Upper lobe of left lung (tissue), 6 donors: ENCODE measurements at regions not wholly inside any gene's neighbourhood (a gene's known extent, or its start where the extent isn't known, plus 50 kb on each side); places are given as distances from the start of the nearest gene placed in this dataset.
"Not testable (repeated sequence)": the region's sequence is repeated elsewhere in the genome, so short reads cannot be mapped to it uniquely, and the experiment has no call there.

ENCODE experiments used
- ATAC-seq, 2 donors: fragments of 200-7000 bp; cut with Tn5 transposase; one replicate each; pipeline ENCODE4 v1.9.1; 2022; ENCODE audit warnings: mild to moderate bottlenecking in 2 of 2, moderate library complexity in 2 of 2; ENCODE audit not compliant: low FRiP score in 2 of 2
- DNase-seq, 2 donors: peaks; one replicate each; pipeline ENCODE4 v3.0.0-alpha.2; 2019 to 2020
- H3K27ac ChIP-seq, 4 donors: fragments of 200-600 bp; sonication (generic); one replicate each; pipeline ENCODE4 v1.5.1; 2016 to 2019
- H3K27me3 ChIP-seq, 4 donors: fragments of 200-600 bp; sonication (generic); one replicate each; pipeline ENCODE4 v1.5.1; 2017 to 2019
- H3K36me3 ChIP-seq, 4 donors: fragments of 200-600 bp; sonication (generic); one replicate each; pipeline ENCODE4 v1.5.1; 2016 to 2019
- H3K4me1 ChIP-seq, 4 donors: fragments of 200-600 bp; sonication (generic); one replicate each; pipeline ENCODE4 v1.5.1; 2018 to 2019
- H3K4me3 ChIP-seq, 4 donors: fragments of 200-600 bp; sonication (generic); one replicate each; pipeline ENCODE4 v1.5.1; 2017 to 2019; ENCODE audit warnings: mild to moderate bottlenecking in 2 of 4, moderate library complexity in 1 of 4
- H3K9me3 ChIP-seq, 4 donors: fragments of 200-600 bp; sonication (generic); one replicate each; pipeline ENCODE4 v1.5.1; 2018 to 2019
- EP300 ChIP-seq, 4 donors: sonication (generic); formaldehyde crosslinking; IDR thresholded peaks; one replicate each; pipeline ENCODE4 v1.5.1; 2017; ENCODE audit warnings: antibody characterized with exemption in 4 of 4, control low read depth in 2 of 4
- POLR2A ChIP-seq, 4 donors: fragments of 450-650 bp; IDR thresholded peaks; one replicate each; pipeline ENCODE4 v1.5.1; 2016 to 2017; ENCODE audit warnings: antibody characterized with exemption in 4 of 4, mild to moderate bottlenecking in 2 of 4
- POLR2AphosphoS5 ChIP-seq, 2 donors: sonication (generic); formaldehyde crosslinking; IDR thresholded peaks; one replicate each; pipeline ENCODE4 v1.5.1; 2017; ENCODE audit warnings: antibody characterized with exemption in 2 of 2
- WGBS, 2 donors: methylation state at CpG; one replicate each; pipeline ENCODE4 v1.1.5; 2017 to 2018; 5-methylcytosine and 5-hydroxymethylcytosine counted together
- TF ChIP-seq, protein P1 (sequence below), 6 experiments: fragments of 450-650 bp in 4 of 6; fragments of 200-600 bp in 2 of 6; sonication (generic) in 2 of 6; IDR thresholded peaks; one replicate each; pipeline ENCODE4 v1.5.1; 2016 to 2019; ENCODE audit warnings: antibody characterized with exemption in 6 of 6
- donor health status: DM: no; HTN: no; CAD: no; lungs with moderate emphysema.
- donor health status: DM: no; HTN: yes; CAD: no; lungs with severe emphysema.

DNA sequence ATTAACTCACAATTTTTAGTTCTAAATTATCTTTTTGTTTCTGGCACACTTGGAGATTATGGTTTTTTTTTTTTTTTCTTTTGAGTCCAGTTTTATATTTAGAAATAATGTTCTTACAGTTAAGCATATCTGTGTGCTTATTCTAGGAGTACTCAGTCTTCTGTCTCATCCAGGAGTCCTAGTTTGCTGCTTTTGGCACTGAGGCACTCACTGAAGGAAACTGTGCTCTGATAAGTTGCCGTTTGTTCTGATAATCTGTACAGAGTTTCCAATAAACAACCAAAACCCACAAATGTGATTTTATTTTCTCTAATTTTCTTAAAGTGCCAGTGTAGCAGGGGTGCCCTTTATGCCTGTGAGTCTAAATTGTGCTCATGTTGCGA, 251.0 kb downstream of the LRRC70 start:
- TF ChIP-seq, protein P1, sequence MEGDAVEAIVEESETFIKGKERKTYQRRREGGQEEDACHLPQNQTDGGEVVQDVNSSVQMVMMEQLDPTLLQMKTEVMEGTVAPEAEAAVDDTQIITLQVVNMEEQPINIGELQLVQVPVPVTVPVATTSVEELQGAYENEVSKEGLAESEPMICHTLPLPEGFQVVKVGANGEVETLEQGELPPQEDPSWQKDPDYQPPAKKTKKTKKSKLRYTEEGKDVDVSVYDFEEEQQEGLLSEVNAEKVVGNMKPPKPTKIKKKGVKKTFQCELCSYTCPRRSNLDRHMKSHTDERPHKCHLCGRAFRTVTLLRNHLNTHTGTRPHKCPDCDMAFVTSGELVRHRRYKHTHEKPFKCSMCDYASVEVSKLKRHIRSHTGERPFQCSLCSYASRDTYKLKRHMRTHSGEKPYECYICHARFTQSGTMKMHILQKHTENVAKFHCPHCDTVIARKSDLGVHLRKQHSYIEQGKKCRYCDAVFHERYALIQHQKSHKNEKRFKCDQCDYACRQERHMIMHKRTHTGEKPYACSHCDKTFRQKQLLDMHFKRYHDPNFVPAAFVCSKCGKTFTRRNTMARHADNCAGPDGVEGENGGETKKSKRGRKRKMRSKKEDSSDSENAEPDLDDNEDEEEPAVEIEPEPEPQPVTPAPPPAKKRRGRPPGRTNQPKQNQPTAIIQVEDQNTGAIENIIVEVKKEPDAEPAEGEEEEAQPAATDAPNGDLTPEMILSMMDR (IDR thresholded peaks at IDR 0.05): no peak
- TF ChIP-seq POLR2A (IDR thresholded peaks at IDR 0.05) (no peak), EP300 (IDR thresholded peaks at IDR 0.05) (no peak), POLR2AphosphoS5 (IDR thresholded peaks at IDR 0.05) (no peak)
- H3K27me3 ChIP-seq: no peaks in the 10 kb centered on the region
- WGBS, 2 donors: 65% methylated on average over 2 of the region's 2 CpGs
- no peak overlapping the region for H3K27ac ChIP-seq
- no peak overlapping the region for H3K4me3 ChIP-seq
- no peak for ATAC-seq
- no peaks in the 10 kb centered on the region for H3K36me3 ChIP-seq
- H3K4me1 ChIP-seq: peaks cover 0 to 3% (median 0%) of the 10 kb centered on the region in 4 donors
- H3K9me3 ChIP-seq: no peaks in the 10 kb centered on the region
- DNase-seq: no peak

- Histone ChIP-seq H3K4me3 (no peak overlapping the region), H3K9me3 (no peaks in the 10 kb centered on the region), H3K4me1 (peaks cover 0 to 3% (median 0%) of the 10 kb centered on the region in 4 donors), H3K36me3 (no peaks in the 10 kb centered on the region), H3K27me3 (no peaks in the 10 kb centered on the region), H3K27ac (no peak overlapping the region)
- no peak for TF ChIP-seq POLR2A (IDR thresholded peaks at IDR 0.05)
- TF ChIP-seq EP300 (IDR thresholded peaks at IDR 0.05): no peak
- TF ChIP-seq POLR2AphosphoS5 (IDR thresholded peaks at IDR 0.05): no peak
- TF ChIP-seq, protein P1 (IDR thresholded peaks at IDR 0.05): no peak
- DNase-seq (no peak), ATAC-seq (no peak)
- WGBS, 2 donors: 69 to 72% methylated on average over 5 of the region's 5 CpGs
These were observed 250.4 kb downstream of the LRRC70 start for GRCh38 chr5:62828742-62829603.

DNA sequence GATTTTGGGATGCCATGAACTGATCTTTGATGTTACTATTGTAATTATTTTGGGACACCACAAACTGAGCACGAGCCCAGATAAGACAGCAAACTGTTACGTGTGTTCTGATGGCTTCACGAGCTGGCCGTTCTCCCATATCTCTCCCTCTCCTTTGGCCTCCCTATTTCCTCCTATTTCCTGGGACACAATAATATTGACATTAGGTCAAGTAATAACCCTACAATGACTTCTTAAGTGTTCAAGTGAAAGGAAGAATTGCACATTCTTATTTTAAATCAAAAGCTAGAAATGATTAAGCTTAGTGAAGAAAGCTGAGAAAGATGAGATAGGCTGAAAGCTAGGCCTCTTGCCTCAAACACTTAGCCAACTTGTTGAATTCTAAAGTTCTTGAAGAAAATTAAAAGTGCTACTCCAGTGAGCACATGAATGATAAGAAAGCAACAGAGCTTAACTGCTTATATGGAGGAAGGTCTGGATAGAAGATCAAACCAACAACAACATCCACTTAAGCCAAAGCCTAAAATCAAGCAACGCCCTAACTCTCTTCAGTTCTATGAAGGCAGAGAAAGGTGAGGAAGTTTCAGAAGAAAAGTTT, 247.1 kb downstream of the LRRC70 start:
- 64 to 70% methylated on average over 5 of the region's 5 CpGs for WGBS, 2 donors
- TF ChIP-seq POLR2A (IDR thresholded peaks at IDR 0.05) (no peak), EP300 (IDR thresholded peaks at IDR 0.05) (no peak), POLR2AphosphoS5 (IDR thresholded peaks at IDR 0.05) (no peak)
- TF ChIP-seq, protein P1 (IDR thresholded peaks at IDR 0.05): no peak

DNA sequence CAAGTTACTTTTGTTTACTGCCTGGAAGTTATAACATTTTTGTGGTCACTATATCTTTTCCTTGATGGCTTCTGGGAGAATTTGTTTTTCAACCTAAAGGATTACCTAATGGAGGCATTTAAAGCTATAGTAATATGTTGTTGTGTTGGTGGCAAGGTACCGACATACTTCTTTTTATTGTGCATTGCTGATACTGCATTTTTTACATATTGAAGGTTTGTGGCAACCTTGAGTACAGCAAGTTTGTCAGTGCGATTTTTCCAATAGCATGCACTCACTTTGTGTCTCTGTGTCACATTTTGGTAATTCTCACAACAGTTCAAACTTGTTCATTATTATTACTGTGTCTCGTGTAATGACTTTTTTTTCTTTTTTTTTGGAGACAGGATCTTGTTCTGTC, 246.3 kb downstream of the LRRC70 start:
- ATAC-seq (no peak), DNase-seq (no peak)
- 73 to 77% methylated on average over 3 of the region's 3 CpGs for WGBS, 2 donors
- Histone ChIP-seq H3K27me3 (no peaks in the 10 kb centered on the region), H3K4me3 (no peak overlapping the region), H3K27ac (no peak overlapping the region), H3K36me3 (no peaks in the 10 kb centered on the region), H3K4me1 (peaks cover 0 to 3% (median 0%) of the 10 kb centered on the region in 4 donors), H3K9me3 (no peaks in the 10 kb centered on the region)
- no peak for TF ChIP-seq POLR2AphosphoS5 (IDR thresholded peaks at IDR 0.05)
- no peak for TF ChIP-seq POLR2A (IDR thresholded peaks at IDR 0.05)
- no peak for TF ChIP-seq EP300 (IDR thresholded peaks at IDR 0.05)
- TF ChIP-seq, protein P1 (IDR thresholded peaks at IDR 0.05): no peak

More for the DNA sequence above, 247.1 kb downstream of the LRRC70 start:
- Histone ChIP-seq H3K27me3 (no peaks in the 10 kb centered on the region), H3K36me3 (no peaks in the 10 kb centered on the region), H3K4me1 (peaks cover 0 to 3% (median 0%) of the 10 kb centered on the region in 4 donors), H3K9me3 (no peaks in the 10 kb centered on the region), H3K4me3 (no peak overlapping the region), H3K27ac (no peak overlapping the region)
- no peak for DNase-seq
- peak in 1 of 2 donors; percentile 62 for ATAC-seq

DNA sequence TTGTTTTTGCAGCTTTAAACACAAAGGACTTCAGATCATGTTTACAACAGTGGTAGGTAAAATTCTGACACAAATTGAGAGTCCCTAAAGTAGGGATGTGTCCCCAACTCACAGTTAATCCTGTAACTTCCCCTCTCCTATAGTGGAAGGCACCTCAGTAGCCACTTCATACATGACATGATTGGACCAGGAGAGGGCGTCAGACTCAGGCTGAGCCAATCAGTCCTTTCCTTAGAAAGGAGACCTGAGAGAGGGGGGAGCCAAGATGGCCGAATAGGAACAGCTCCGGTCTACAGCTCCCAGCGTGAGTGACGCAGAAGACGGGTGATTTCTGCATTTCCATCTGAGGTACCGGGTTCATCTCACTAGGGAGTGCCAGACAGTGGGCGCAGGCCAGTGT, 238.4 kb downstream of the LRRC70 start:
- DNase-seq, H3K36me3 ChIP-seq, H3K27ac ChIP-seq, H3K4me3 ChIP-seq, H3K4me1 ChIP-seq, H3K9me3 ChIP-seq, ATAC-seq, H3K27me3 ChIP-seq: not testable (repeated sequence)
- 89 to 91% methylated on average over 1 to 7 of the region's 8 CpGs for WGBS, 2 donors
